GM12891 (cell line): ENCODE measurements at regions not wholly inside any gene's neighbourhood (a gene's known extent, or its start where the extent isn't known, plus 50 kb on each side); places are given as distances from the start of the nearest gene placed in this dataset.

ENCODE experiments used
- DNase-seq: peaks from one replicate; pipeline ENCODE4 v3.0.0; 2011; ENCODE audit warnings: low spot score; ENCODE audit not compliant: insufficient read length
- FAIRE-seq: peaks from 2 replicates; lab custom pipeline; 2011; peaks lifted over from hg19 to GRCh38; lab: Jason Lieb, UNC
- PAX5 ChIP-seq: IDR thresholded peaks from 2 replicates; pipeline ENCODE4 v1.6.1; 2011; ENCODE audit warnings: low read length, moderate library complexity, mild to moderate bottlenecking; ENCODE audit not compliant: insufficient read depth, severe bottlenecking
- POLR2A ChIP-seq: IDR thresholded peaks from 2 replicates; pipeline ENCODE4 v1.6.1; 2011; ENCODE audit warnings: low read depth, low read length, control low read depth
- POLR2AphosphoS5 ChIP-seq: IDR thresholded peaks from 2 replicates; pipeline ENCODE4 v1.6.1; 2011; ENCODE audit warnings: low read depth, low read length, control low read depth
- POU2F2 ChIP-seq: IDR thresholded peaks from 2 replicates; pipeline ENCODE4 v1.6.1; 2011; ENCODE audit warnings: low read depth, mild to moderate bottlenecking, control low read depth, low read length, moderate library complexity
- SPI1 ChIP-seq: IDR thresholded peaks from 2 replicates; pipeline ENCODE4 v1.6.1; 2011; ENCODE audit warnings: low read depth, low read length, control low read depth
- TAF1 ChIP-seq: IDR thresholded peaks from 2 replicates; pipeline ENCODE4 v1.6.1; 2011; ENCODE audit warnings: low read depth, low read length, control low read depth

GRCh38 chr15:29466292-29466691, 196.7 kb upstream of the NSMCE3 start:
- TF ChIP-seq PAX5 (no peak), POU2F2 (no peak), TAF1 (no peak), SPI1 (no peak), POLR2AphosphoS5 (no peak), POLR2A (no peak)
- DNase-seq = no peak
- no peak for FAIRE-seq

GRCh38 chr15:29465816-29466215, 196.2 kb upstream of the NSMCE3 start:
- TF ChIP-seq PAX5 (no peak), POLR2A (no peak), TAF1 (no peak), POU2F2 (no peak), SPI1 (no peak), POLR2AphosphoS5 (no peak)
- FAIRE-seq (no peak), DNase-seq (no peak)

GRCh38 chr15:29465196-29465595, 195.6 kb upstream of the NSMCE3 start:
- no peak for TF ChIP-seq POU2F2
- TF ChIP-seq SPI1 = no peak
- TF ChIP-seq PAX5 = no peak
- TF ChIP-seq POLR2A = no peak
- TF ChIP-seq TAF1 = no peak
- TF ChIP-seq POLR2AphosphoS5 = no peak
- FAIRE-seq (no peak), DNase-seq (no peak)

- FAIRE-seq = no peak
- no peak for TF ChIP-seq PAX5
- TF ChIP-seq POLR2AphosphoS5 = no peak
- no peak for TF ChIP-seq SPI1
- no peak for TF ChIP-seq POU2F2
- no peak for TF ChIP-seq POLR2A
- TF ChIP-seq TAF1 = no peak
Observed at GRCh38 chr15:29461877-29462276, 192.3 kb upstream of the NSMCE3 start.

GRCh38 chr15:29458361-29458760, 188.7 kb upstream of the NSMCE3 start:
- TF ChIP-seq POU2F2 (no peak), POLR2A (no peak), SPI1 (no peak), PAX5 (no peak), TAF1 (no peak), POLR2AphosphoS5 (no peak)
- FAIRE-seq (no peak), DNase-seq (no peak)

More at GRCh38 chr15:29461877-29462276, 192.3 kb upstream of the NSMCE3 start:
- DNase-seq = no peak

GRCh38 chr15:29457729-29458128, 188.1 kb upstream of the NSMCE3 start:
- no peak for FAIRE-seq
- no peak for TF ChIP-seq POLR2AphosphoS5
- no peak for TF ChIP-seq TAF1
- TF ChIP-seq POLR2A = no peak
- no peak for TF ChIP-seq POU2F2
- TF ChIP-seq SPI1 = no peak
- TF ChIP-seq PAX5 = no peak

GRCh38 chr15:29456964-29457363, 187.3 kb upstream of the NSMCE3 start:
- no peak for TF ChIP-seq SPI1
- TF ChIP-seq TAF1 = no peak
- no peak for TF ChIP-seq POLR2AphosphoS5
- TF ChIP-seq PAX5 = no peak
- no peak for TF ChIP-seq POU2F2
- TF ChIP-seq POLR2A = no peak
- no peak for FAIRE-seq
- no peak for DNase-seq

More at GRCh38 chr15:29457729-29458128, 188.1 kb upstream of the NSMCE3 start:
- no peak for DNase-seq

GRCh38 chr15:29456255-29456654, 186.6 kb upstream of the NSMCE3 start:
- no peak for TF ChIP-seq POLR2A
- TF ChIP-seq SPI1 = no peak
- TF ChIP-seq TAF1 = no peak
- FAIRE-seq (no peak), DNase-seq (no peak)

GRCh38 chr15:29455530-29455929, 185.9 kb upstream of the NSMCE3 start:
- DNase-seq = no peak
- FAIRE-seq = no peak
- no peak for TF ChIP-seq POLR2AphosphoS5
- TF ChIP-seq SPI1 = no peak
- no peak for TF ChIP-seq TAF1
- TF ChIP-seq POU2F2 = no peak
- no peak for TF ChIP-seq POLR2A
- TF ChIP-seq PAX5 = no peak

- FAIRE-seq (no peak), DNase-seq (no peak)
- TF ChIP-seq PAX5 (no peak), POLR2AphosphoS5 (no peak), TAF1 (no peak), POLR2A (no peak), POU2F2 (no peak), SPI1 (no peak)
Observed at GRCh38 chr15:29455055-29455454, 185.4 kb upstream of the NSMCE3 start.

- TF ChIP-seq POLR2AphosphoS5 (no peak), POLR2A (no peak), SPI1 (no peak), POU2F2 (no peak), PAX5 (no peak), TAF1 (no peak)
- no peak for FAIRE-seq
- no peak for DNase-seq
Observed at GRCh38 chr15:29454506-29454905, 184.9 kb upstream of the NSMCE3 start.
